ENCODE measurements at regions not wholly inside any gene's neighbourhood (a gene's known extent, or its start where the extent isn't known, plus 50 kb on each side); places are given as distances from the start of the nearest gene placed in this dataset.

GRCh38 chr17:83191388-83192160, 112.2 kb downstream of the METRNL start:
- no peak overlapping the region for H2BK5ac ChIP-seq (ENCODE audit: low read depth, low read length)
- CTCF ChIA-PET (ENCODE audit: partially characterized antibody) = no interaction called here
- no peak overlapping the region for H2AK5ac ChIP-seq (ENCODE audit: low read depth, low read length)
- TF ChIP-seq E2F6 (IDR thresholded peaks at IDR 0.05) = no peak
- no peak for TF ChIP-seq CBX5 (IDR thresholded peaks at IDR 0.05; ENCODE audit: low read depth, low read length)
- TF ChIP-seq SP4 (IDR thresholded peaks at IDR 0.05; ENCODE audit: low read length) = no peak
- TF ChIP-seq SP1 (IDR thresholded peaks at IDR 0.05; ENCODE audit: low read depth, low read length) = no peak
- TF ChIP-seq JUN (IDR thresholded peaks at IDR 0.05; ENCODE audit: low read depth, low read length) = no peak
- TF ChIP-seq EGR1 (IDR thresholded peaks at IDR 0.05; ENCODE audit: borderline replicate concordance, low read depth, low read length) = no peak
- TF ChIP-seq MAFK (IDR thresholded peaks at IDR 0.05; ENCODE audit: low read depth, low read length) = no peak
- TF ChIP-seq BACH1 (IDR thresholded peaks at IDR 0.05; ENCODE audit: low read length) = no peak
- no peak for TF ChIP-seq RXRA (IDR thresholded peaks at IDR 0.05; ENCODE audit: insufficient read depth, low read depth, low read length)
- H3K27me3 ChIP-seq (replicated peaks in 1 of 4; ENCODE audit: control insufficient read depth in 3 of 4, extremely low read depth in 1 of 4, insufficient read depth in 3 of 4, low read length in 3 of 4) = no peaks in the 10 kb centered on the region
- H3K4me1 ChIP-seq (replicated peaks in 1 of 4; ENCODE audit: control insufficient read depth in 3 of 4, insufficient read depth in 4 of 4, low read length in 3 of 4) = no peaks in the 10 kb centered on the region
- H3K4me2 ChIP-seq (ENCODE audit: insufficient read depth in 1 of 2, low read depth in 2 of 2, low read length in 2 of 2) = no peak overlapping the region
- H2BK120ac ChIP-seq (replicated peaks; ENCODE audit: low read depth, low read length) = no peak overlapping the region
- FAIRE-seq = no peak
- no peaks in the 10 kb centered on the region for H3K36me3 ChIP-seq (ENCODE audit: control insufficient read depth in 2 of 4, insufficient read depth in 4 of 4, low read length in 3 of 4)
- 84% methylated on average over 7 of the region's 11 CpGs; no CpG with 5 or more reads in 1 of the 2 experiments for WGBS, 2 experiments (ENCODE audit: extremely low coverage in 1 of 2, insufficient coverage in 1 of 2, insufficient read length in 1 of 2, insufficient replicate concordance in 2 of 2, low coverage in 1 of 2, low lambda C conversion rate in 2 of 2, missing lambda C conversion rate in 1 of 2)
- no peaks in the 10 kb centered on the region for H3K79me2 ChIP-seq (ENCODE audit: control insufficient read depth in 1 of 2, insufficient read depth in 2 of 2, low read length in 2 of 2)
- no peak overlapping the region for H3K23ac ChIP-seq (ENCODE audit: insufficient read length)
- H2BK12ac ChIP-seq (ENCODE audit: low read depth, low read length) = no peak overlapping the region
- no peak overlapping the region for H4K5ac ChIP-seq (ENCODE audit: insufficient read length, low read depth, low read length)
- H4K20me1 ChIP-seq (replicated peaks in 1 of 2; ENCODE audit: control insufficient read depth in 1 of 2, insufficient read depth in 2 of 2, low read length in 2 of 2) = no peaks in the 10 kb centered on the region
- no peaks in the 10 kb centered on the region for H3K23me2 ChIP-seq (ENCODE audit: low read depth, low read length)
- H3K56ac ChIP-seq (replicated peaks; ENCODE audit: insufficient read length, low read depth, low read length) = no peak overlapping the region
- DNase-seq (ENCODE audit: low read depth in 1 of 2, low spot score in 2 of 2) = no peak
- H3K27ac ChIP-seq (ENCODE audit: low read depth, low read length) = no peak overlapping the region
- H2BK15ac ChIP-seq (ENCODE audit: low read length) = no peak overlapping the region
- H4K8ac ChIP-seq (ENCODE audit: extremely low read depth, insufficient read depth, low read length) = no peak overlapping the region
- no peak overlapping the region for H3K4ac ChIP-seq (replicated peaks; ENCODE audit: insufficient read length, low read depth, low read length)
- H3K4me3 ChIP-seq (ENCODE audit: extremely low read depth in 1 of 4, insufficient read depth in 2 of 4, low read depth in 3 of 4, low read length in 4 of 4) = no peak overlapping the region
- H3K18ac ChIP-seq (ENCODE audit: extremely low read depth, low read length) = no peak overlapping the region
- H3K9ac ChIP-seq (replicated peaks in 1 of 4; ENCODE audit: extremely low read depth in 1 of 4, low read depth in 3 of 4, low read length in 3 of 4) = no peak overlapping the region
- no peak overlapping the region for H3K14ac ChIP-seq (ENCODE audit: insufficient read length)
- POLR2A ChIA-PET (ENCODE audit: partially characterized antibody) = no interaction called here
- H3K9me3 ChIP-seq (ENCODE audit: insufficient read depth in 2 of 2, low read depth in 1 of 2, low read length in 1 of 2) = peaks cover 77 to 91% of the 10 kb centered on the region in 2 experiments
- no peak overlapping the region for H2AFZ ChIP-seq (ENCODE audit: low read length)
- no peak overlapping the region for H4K91ac ChIP-seq (replicated peaks; ENCODE audit: insufficient read length, low read length)
- no peak overlapping the region for H2BK20ac ChIP-seq (ENCODE audit: low read length)
- no peaks in the 10 kb centered on the region for H3K79me1 ChIP-seq (ENCODE audit: low read depth, low read length)
